GM23248 (cell line): ENCODE measurements at regions not wholly inside any gene's neighbourhood (a gene's known extent, or its start where the extent isn't known, plus 50 kb on each side); places are given as distances from the start of the nearest gene placed in this dataset.

Experiments used
- EZH2 ChIP-seq: fragments of 200-600 bp; sonication (generic); IDR thresholded peaks from 2 replicates; pipeline ENCODE4 v1.6.1; 2018; ENCODE audit warnings: antibody characterized with exemption, mild to moderate bottlenecking; ENCODE audit not compliant: insufficient read depth, poor library complexity, severe bottlenecking
- EZH2phosphoT487 ChIP-seq: fragments of 200-600 bp; sonication (generic); IDR thresholded peaks from 2 replicates; pipeline ENCODE4 v1.6.1; 2018; ENCODE audit warnings: antibody characterized with exemption, moderate library complexity, mild to moderate bottlenecking, low read depth; ENCODE audit not compliant: insufficient read depth

- TF ChIP-seq EZH2phosphoT487, result no peak
- no peak for TF ChIP-seq EZH2
These were observed 520.5 kb upstream of the ZEB2 start for GRCh38 chr2:145040433-145040832.
